GM23338 (cell line): ENCODE measurements at regions not wholly inside any gene's neighbourhood (a gene's known extent, or its start where the extent isn't known, plus 50 kb on each side); places are given as distances from the start of the nearest gene placed in this dataset.

Source experiments
- CREB1 ChIP-seq: fragments of 250-450 bp; sonication (Bioruptor Pico); IDR thresholded peaks from 2 replicates; pipeline ENCODE4 v1.5.0; 2020; ENCODE audit warnings: low read depth, mild to moderate bottlenecking, moderate library complexity
- CTCF ChIP-seq, 2 experiments: fragments of 200-600 bp in 1 of 2; sonication (generic) in 1 of 2; conservative IDR thresholded peaks; 2 replicates each; pipeline versions ENCODE4 v1.5.1 to v1.6.1; 2016 to 2017; ENCODE audit warnings: antibody characterized with exemption in 2 of 2, low read depth in 2 of 2, mild to moderate bottlenecking in 2 of 2, moderate library complexity in 1 of 2
- EZH2phosphoT487 ChIP-seq: fragments of 200-600 bp; sonication (generic); IDR thresholded peaks from one replicate; pipeline ENCODE4 v1.8.1; 2018; ENCODE audit warnings: antibody characterized with exemption; ENCODE audit not compliant: unreplicated experiment
- JUNB ChIP-seq: IDR thresholded peaks from one replicate; pipeline ENCODE4 v1.6.1; 2016; ENCODE audit warnings: antibody characterized with exemption; ENCODE audit not compliant: unreplicated experiment
- POLR2AphosphoS5 ChIP-seq: IDR thresholded peaks from 2 replicates; pipeline ENCODE4 v1.6.1; 2016; ENCODE audit warnings: antibody characterized with exemption, low read depth
- REST ChIP-seq: IDR thresholded peaks from one replicate; pipeline ENCODE4 v1.6.1; 2018; ENCODE audit warnings: antibody characterized with exemption; ENCODE audit not compliant: unreplicated experiment

- no peak for TF ChIP-seq CTCF (conservative IDR thresholded peaks at IDR 0.05; ENCODE audit: low read depth in 2 of 2)
- TF ChIP-seq REST, result no peak
- TF ChIP-seq EZH2phosphoT487, result no peak
- no peak for TF ChIP-seq CREB1
- TF ChIP-seq JUNB, result no peak
- no peak for TF ChIP-seq POLR2AphosphoS5
Measured at GRCh38 chrX:125407314-125407713, 87.6 kb downstream of the TEX13C start.
